OCI-LY7 (cell line): ENCODE measurements at regions not wholly inside any gene's neighbourhood (a gene's known extent, or its start where the extent isn't known, plus 50 kb on each side); places are given as distances from the start of the nearest gene placed in this dataset.

Source experiments
- BruUV-seq: library from RNA; stranded (reverse); fragments of 400-500 nt; replicated peaks from 2 replicates; lab custom pipeline; 2021; lab: Mats Ljungman, UMichigan
- CTCF ChIA-PET: fragments of 300-600 bp; sonication (Branson Sonifier 250); formaldehyde crosslinking; loops from one replicate; lab custom pipeline; 2022; ENCODE audit warnings: antibody characterized with exemption; ENCODE audit not compliant: unreplicated experiment; lab: Charles Lee
- POLR2A ChIA-PET: fragments of 300-600 bp; sonication (Branson Sonifier 250); formaldehyde crosslinking; loops from one replicate; lab custom pipeline; 2022; ENCODE audit warnings: antibody characterized with exemption; lab: Charles Lee
- DNase-seq: peaks from one replicate; pipeline ENCODE4 v3.0.0-alpha.2; 2015; ENCODE audit warnings: low spot score
- H2AFZ ChIP-seq: fragments of 200-600 bp; sonication (generic), shearing (Covaris generic); 2 replicates; pipeline ENCODE4 v1.6.1; 2014; ENCODE audit warnings: mild to moderate bottlenecking, antibody characterized with exemption, low read length, moderate library complexity
- H3K27ac ChIP-seq: fragments of 200-600 bp; sonication (generic); 2 replicates; pipeline ENCODE4 v1.5.1; 2014; ENCODE audit warnings: mixed run types, low read depth, mild to moderate bottlenecking, moderate library complexity, low read length, inconsistent platforms; ENCODE audit not compliant: poor library complexity, severe bottlenecking
- H3K36me3 ChIP-seq: fragments of 200-600 bp; sonication (generic); 2 replicates; pipeline ENCODE4 v1.6.1; 2014; ENCODE audit warnings: mild to moderate bottlenecking, antibody characterized with exemption, low read length, moderate library complexity, mixed read lengths; ENCODE audit not compliant: insufficient read depth
- H3K4me1 ChIP-seq: fragments of 200-600 bp; sonication (generic); 2 replicates; pipeline ENCODE4 v1.5.1; 2014; ENCODE audit warnings: mild to moderate bottlenecking, low read length; ENCODE audit not compliant: insufficient read depth, poor library complexity, severe bottlenecking
- H3K4me2 ChIP-seq: fragments of 200-600 bp; sonication (generic); 2 replicates; pipeline ENCODE4 v1.6.1; 2014; ENCODE audit warnings: mild to moderate bottlenecking, low read length
- H3K4me3 ChIP-seq: fragments of 200-600 bp; sonication (generic); 2 replicates; pipeline ENCODE4 v1.5.1; 2014; ENCODE audit warnings: mild to moderate bottlenecking, low read depth, low read length; ENCODE audit not compliant: poor library complexity, severe bottlenecking
- H3K79me2 ChIP-seq: fragments of 200-600 bp; sonication (generic); 2 replicates; pipeline ENCODE4 v1.6.1; 2016; ENCODE audit warnings: low read depth, mild to moderate bottlenecking, low read length, moderate library complexity, mixed read lengths; ENCODE audit not compliant: insufficient read depth
- H3K9me2 ChIP-seq: fragments of 200-600 bp; sonication (generic); 2 replicates; pipeline ENCODE4 v1.6.1; 2016; ENCODE audit warnings: mild to moderate bottlenecking, low read length, mixed read lengths; ENCODE audit not compliant: insufficient read depth
- H3K9me3 ChIP-seq: fragments of 200-600 bp; sonication (generic); 2 replicates; pipeline ENCODE4 v1.6.1; 2014; ENCODE audit warnings: mild to moderate bottlenecking, mixed run types, low read length, mixed read lengths
- H4K20me1 ChIP-seq: fragments of 200-600 bp; sonication (generic); 2 replicates; pipeline ENCODE4 v1.6.1; 2014; ENCODE audit warnings: mild to moderate bottlenecking, antibody characterized with exemption, low read length, moderate library complexity, mixed read lengths; ENCODE audit not compliant: insufficient read depth
- EZH2phosphoT487 ChIP-seq: fragments of 200-600 bp; sonication (generic); IDR thresholded peaks from 2 replicates; pipeline ENCODE4 v1.6.1; 2018; ENCODE audit warnings: low read depth, borderline replicate concordance, mild to moderate bottlenecking, mixed run types, antibody characterized with exemption, low read length, moderate library complexity, mixed read lengths
- intact Hi-C: fragments of 100-400 bp; cut with micrococcal nuclease; formaldehyde crosslinking; loops from one replicate; pipeline ENCODE4 v1.10.0; 2022; ENCODE audit not compliant: unreplicated experiment
- TF ChIP-seq, protein P1 (sequence below): fragments of 200-600 bp; sonication (generic); conservative IDR thresholded peaks from 2 replicates; pipeline ENCODE4 v1.5.1; 2014; ENCODE audit warnings: mild to moderate bottlenecking, antibody characterized with exemption, low read length, moderate library complexity, mixed read lengths

DNA sequence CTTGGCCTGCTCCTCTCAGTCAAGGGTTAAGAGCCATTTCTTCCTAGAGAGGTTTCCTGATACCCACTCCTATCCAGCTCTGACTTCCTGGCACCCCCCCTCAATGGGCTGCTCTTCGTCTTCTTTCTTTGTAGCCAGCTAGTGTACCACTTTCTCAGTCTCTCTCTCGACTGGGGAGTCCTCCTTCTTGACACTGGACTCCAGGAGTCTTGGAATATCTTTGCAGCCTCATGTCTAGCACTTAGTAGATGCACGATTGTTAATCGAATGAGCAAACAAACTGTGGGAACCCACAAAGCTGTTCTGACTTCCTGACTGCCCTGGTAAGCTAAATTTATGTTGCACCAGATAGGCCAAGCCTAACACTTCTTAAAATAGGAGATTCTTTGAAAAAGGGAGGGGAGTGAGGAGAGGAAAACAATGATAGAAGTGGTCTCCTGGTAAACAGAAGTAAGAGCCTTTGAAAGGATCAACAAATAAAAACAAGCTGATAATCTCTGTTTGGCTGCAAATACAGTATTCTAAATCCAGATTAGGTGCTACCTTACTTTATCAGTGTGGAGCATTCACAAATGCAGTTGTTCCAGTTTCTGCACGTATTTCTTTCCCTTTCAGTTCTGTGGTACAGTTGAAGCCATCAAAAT is 160.1 kb upstream of the CITED2 start:
- no peaks in the 10 kb centered on the region for H3K4me1 ChIP-seq
- no peaks in the 10 kb centered on the region for H3K36me3 ChIP-seq
- no TSS peak for BruUV-seq
- no peak overlapping the region for H3K4me3 ChIP-seq
- no peaks in the 10 kb centered on the region for H3K9me2 ChIP-seq
- H3K9me3 ChIP-seq = no peaks in the 10 kb centered on the region
- H3K27ac ChIP-seq = no peak overlapping the region
- DNase-seq = no peak
- ChIA-PET CTCF (no interaction called here), POLR2A (interaction anchor here (0.6 kb wide), 1 partner anchor 56 kb away, joined by 3 read pairs; no protein-coding TSS in a partner anchor)
- H2AFZ ChIP-seq = no peak overlapping the region
- H3K79me2 ChIP-seq = no peaks in the 10 kb centered on the region
- intact Hi-C loops = no loop called here
- no peak for TF ChIP-seq EZH2phosphoT487
- TF ChIP-seq, protein P1, sequence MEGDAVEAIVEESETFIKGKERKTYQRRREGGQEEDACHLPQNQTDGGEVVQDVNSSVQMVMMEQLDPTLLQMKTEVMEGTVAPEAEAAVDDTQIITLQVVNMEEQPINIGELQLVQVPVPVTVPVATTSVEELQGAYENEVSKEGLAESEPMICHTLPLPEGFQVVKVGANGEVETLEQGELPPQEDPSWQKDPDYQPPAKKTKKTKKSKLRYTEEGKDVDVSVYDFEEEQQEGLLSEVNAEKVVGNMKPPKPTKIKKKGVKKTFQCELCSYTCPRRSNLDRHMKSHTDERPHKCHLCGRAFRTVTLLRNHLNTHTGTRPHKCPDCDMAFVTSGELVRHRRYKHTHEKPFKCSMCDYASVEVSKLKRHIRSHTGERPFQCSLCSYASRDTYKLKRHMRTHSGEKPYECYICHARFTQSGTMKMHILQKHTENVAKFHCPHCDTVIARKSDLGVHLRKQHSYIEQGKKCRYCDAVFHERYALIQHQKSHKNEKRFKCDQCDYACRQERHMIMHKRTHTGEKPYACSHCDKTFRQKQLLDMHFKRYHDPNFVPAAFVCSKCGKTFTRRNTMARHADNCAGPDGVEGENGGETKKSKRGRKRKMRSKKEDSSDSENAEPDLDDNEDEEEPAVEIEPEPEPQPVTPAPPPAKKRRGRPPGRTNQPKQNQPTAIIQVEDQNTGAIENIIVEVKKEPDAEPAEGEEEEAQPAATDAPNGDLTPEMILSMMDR = no peak
- H4K20me1 ChIP-seq = no peaks in the 10 kb centered on the region
- H3K4me2 ChIP-seq = no peak overlapping the region

DNA sequence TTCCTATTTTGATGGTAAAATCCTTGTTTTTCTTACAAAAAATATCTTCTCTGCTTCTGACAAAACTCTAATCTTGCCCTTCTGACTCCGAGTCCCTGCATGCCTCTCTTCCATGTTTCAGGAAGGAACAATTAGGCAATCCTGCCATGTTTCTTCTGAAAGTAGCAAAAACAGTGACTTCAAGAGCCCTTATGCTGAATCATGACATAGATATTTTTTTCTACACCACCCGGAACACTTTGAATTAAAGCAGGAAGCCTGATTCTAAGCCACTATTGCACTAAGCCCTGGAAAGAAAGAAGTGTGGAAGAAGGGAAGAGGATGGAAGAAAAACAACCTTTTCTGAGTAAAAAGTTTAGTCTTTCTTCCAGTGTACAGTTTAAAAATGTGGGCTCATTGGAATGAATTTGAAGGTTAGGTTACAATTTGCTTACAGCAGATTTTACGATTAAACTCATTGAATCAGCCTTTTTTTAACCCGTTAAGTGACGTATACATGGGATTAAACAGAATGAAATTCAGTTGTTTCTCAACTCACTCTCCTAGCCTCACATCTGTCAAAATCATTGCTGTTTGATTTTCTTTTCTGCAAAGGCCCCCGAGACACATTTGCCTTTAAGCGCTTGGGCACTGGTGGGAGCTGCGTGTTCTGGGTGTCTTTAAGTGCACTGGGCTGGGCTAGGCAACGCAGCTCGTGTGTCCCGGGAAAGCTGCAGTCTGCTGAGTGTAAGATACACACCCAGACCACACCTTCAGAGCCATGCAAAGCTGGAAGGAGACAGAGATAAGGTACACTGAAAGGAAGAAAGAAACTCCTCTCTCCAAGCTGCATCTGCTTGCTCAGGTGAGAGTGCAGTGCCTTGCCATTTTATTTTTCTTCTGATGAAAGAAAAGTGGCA is 159.4 kb upstream of the CITED2 start:
- Histone ChIP-seq H3K9me2 (no peaks in the 10 kb centered on the region), H2AFZ (no peak overlapping the region), H3K36me3 (no peaks in the 10 kb centered on the region), H3K79me2 (no peaks in the 10 kb centered on the region), H4K20me1 (no peaks in the 10 kb centered on the region), H3K4me2 (no peak overlapping the region), H3K4me3 (no peak overlapping the region), H3K27ac (no peak overlapping the region), H3K9me3 (no peaks in the 10 kb centered on the region), H3K4me1 (no peaks in the 10 kb centered on the region)
- DNase-seq = no peak
- no peak for TF ChIP-seq EZH2phosphoT487
- TF ChIP-seq, protein P1 = no peak
- no TSS peak for BruUV-seq
- ChIA-PET CTCF (no interaction called here), POLR2A (no interaction called here)
- intact Hi-C loops = no loop called here

DNA sequence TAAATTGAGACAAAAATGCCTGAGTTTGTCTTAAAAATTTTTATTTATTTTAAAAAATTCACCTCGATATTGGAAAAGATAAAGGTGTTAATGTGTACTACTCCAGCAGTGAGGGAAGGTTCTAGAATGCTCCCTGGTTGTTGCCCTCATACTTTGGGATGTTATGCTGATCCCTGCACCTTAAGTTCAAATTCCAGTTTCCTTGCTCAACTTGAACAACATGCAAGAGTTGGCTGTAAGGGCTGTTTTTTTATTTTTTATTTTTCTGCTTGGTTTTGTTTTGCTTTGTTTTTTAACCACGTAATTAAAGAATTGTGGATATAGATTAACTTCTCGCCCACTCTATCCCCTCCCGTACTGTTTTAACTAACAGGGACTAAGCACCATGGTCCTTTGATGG is 158.7 kb upstream of the CITED2 start:
- POLR2A ChIA-PET = no interaction called here
- no TSS peak for BruUV-seq
- no peak overlapping the region for H2AFZ ChIP-seq

More for the DNA sequence above, 158.7 kb upstream of the CITED2 start:
- Histone ChIP-seq H3K79me2 (no peaks in the 10 kb centered on the region), H4K20me1 (no peaks in the 10 kb centered on the region), H3K27ac (no peak overlapping the region), H3K4me3 (no peak overlapping the region), H3K9me2 (no peaks in the 10 kb centered on the region), H3K4me1 (no peaks in the 10 kb centered on the region), H3K4me2 (no peak overlapping the region), H3K9me3 (no peaks in the 10 kb centered on the region), H3K36me3 (no peaks in the 10 kb centered on the region)
- intact Hi-C loops = no loop called here
- TF ChIP-seq EZH2phosphoT487 = no peak
- TF ChIP-seq, protein P1 = no peak
- no peak for DNase-seq
- CTCF ChIA-PET = no interaction called here
